ENCODE measurements at regions not wholly inside any gene's neighbourhood (a gene's known extent, or its start where the extent isn't known, plus 50 kb on each side); places are given as distances from the start of the nearest gene placed in this dataset.

- no peak overlapping the region for H3K27ac ChIP-seq
Observed at GRCh38 chr9:75471549-75472114, 383.3 kb downstream of the OSTF1 start.

GRCh38 chr9:75482566-75482965 is 394.3 kb downstream of the OSTF1 start:
- no peak for TF ChIP-seq ZFX (IDR thresholded peaks at IDR 0.05)
- no peak for TF ChIP-seq CTCF (conservative IDR thresholded peaks at IDR 0.05)
- H3K27ac ChIP-seq, result no peak overlapping the region

More at GRCh38 chr9:75471549-75472114, 383.3 kb downstream of the OSTF1 start:
- TF ChIP-seq CTCF (conservative IDR thresholded peaks at IDR 0.05) (no peak), ZFX (IDR thresholded peaks at IDR 0.05) (no peak)

GRCh38 chr9:75483636-75484035 is 395.3 kb downstream of the OSTF1 start:
- no peak overlapping the region for H3K27ac ChIP-seq
- no peak for TF ChIP-seq ZFX (IDR thresholded peaks at IDR 0.05)
- TF ChIP-seq CTCF (conservative IDR thresholded peaks at IDR 0.05), result no peak

GRCh38 chr9:75487856-75488718 is 399.8 kb downstream of the OSTF1 start:
- TF ChIP-seq ZFX (IDR thresholded peaks at IDR 0.05) (no peak), CTCF (conservative IDR thresholded peaks at IDR 0.05) (no peak)
- H3K27ac ChIP-seq, result no peak overlapping the region

- TF ChIP-seq ZFX (IDR thresholded peaks at IDR 0.05) (no peak), CTCF (conservative IDR thresholded peaks at IDR 0.05) (no peak)
- no peak overlapping the region for H3K27ac ChIP-seq
Observed at GRCh38 chr9:75488719-75489110, 400.4 kb downstream of the OSTF1 start.

GRCh38 chr9:75490326-75490725 is 400.1 kb upstream of the PCSK5 start:
- TF ChIP-seq ZFX (IDR thresholded peaks at IDR 0.05) (no peak), CTCF (conservative IDR thresholded peaks at IDR 0.05) (no peak)
- H3K27ac ChIP-seq, result no peak overlapping the region

- H3K27ac ChIP-seq, result no peak overlapping the region
- TF ChIP-seq ZFX (IDR thresholded peaks at IDR 0.05) (no peak), CTCF (conservative IDR thresholded peaks at IDR 0.05) (no peak)
Observed at GRCh38 chr9:75491533-75491932, 398.9 kb upstream of the PCSK5 start.
